ENCODE measurements at regions not wholly inside any gene's neighbourhood (a gene's known extent, or its start where the extent isn't known, plus 50 kb on each side); places are given as distances from the start of the nearest gene placed in this dataset.

GRCh38 chr14:31941487-31941886 is 135.6 kb upstream of the ARHGAP5 start:
- no peak for TF ChIP-seq BHLHE40 (IDR thresholded peaks at IDR 0.05; ENCODE audit: low read depth, low read length)
- TF ChIP-seq ESRRA (IDR thresholded peaks at IDR 0.05; ENCODE audit: borderline replicate concordance, low read length), result no peak
- TF ChIP-seq CEBPB (IDR thresholded peaks at IDR 0.05), result no peak
- TF ChIP-seq CTCF (IDR thresholded peaks at IDR 0.05), result no peak
- TF ChIP-seq POLR2A (IDR thresholded peaks at IDR 0.05; ENCODE audit: low read length), result no peak
- TF ChIP-seq CHD2 (IDR thresholded peaks at IDR 0.05; ENCODE audit: low read length, partially characterized antibody), result no peak
- no peak for TF ChIP-seq E2F6 (IDR thresholded peaks at IDR 0.05; ENCODE audit: borderline replicate concordance, low read depth)
- no peak for TF ChIP-seq CHD4 (IDR thresholded peaks at IDR 0.05; ENCODE audit: borderline replicate concordance)
- TF ChIP-seq REST (IDR thresholded peaks at IDR 0.05), result no peak
- TF ChIP-seq HOXB13 (CRISPR knock-in tag; IDR thresholded peaks at IDR 0.05; ENCODE audit: low read depth), result no peak
